ENCODE measurements at regions not wholly inside any gene's neighbourhood (a gene's known extent, or its start where the extent isn't known, plus 50 kb on each side); places are given as distances from the start of the nearest gene placed in this dataset.

DNA sequence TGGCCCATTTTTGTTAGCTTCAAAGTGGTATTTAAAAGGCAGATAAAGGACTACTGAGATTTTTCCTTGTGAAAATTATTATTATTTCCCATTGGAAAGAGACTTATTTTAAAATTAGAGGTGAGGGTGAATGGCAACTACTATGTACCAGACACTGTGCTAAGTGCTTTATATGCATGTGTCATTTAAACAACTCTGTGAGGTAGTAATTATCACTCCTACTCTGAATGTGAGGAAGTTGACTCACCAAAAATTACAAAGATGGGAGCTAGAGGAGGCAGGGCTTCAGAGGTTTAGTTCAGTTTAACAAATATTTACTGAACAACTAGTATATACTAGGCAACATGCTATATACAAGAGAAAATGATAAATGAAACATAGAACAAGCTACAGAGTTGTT lies 78.2 kb downstream of the MSL3 start:
- H3K36me3 ChIP-seq (ENCODE audit: control insufficient read depth, insufficient read depth, low read length) = no peaks in the 10 kb centered on the region
- H3K9ac ChIP-seq (ENCODE audit: insufficient read depth, low read length) = no peak overlapping the region
- no peaks in the 10 kb centered on the region for H3K4me1 ChIP-seq (ENCODE audit: control insufficient read depth, extremely low read depth, insufficient read depth, low read length)
- H3K4me3 ChIP-seq (replicated peaks in 1 of 4; ENCODE audit: control extremely low read depth in 1 of 4, insufficient read depth in 1 of 4, low read depth in 3 of 4, low read length in 4 of 4) = no peak overlapping the region
- H3K27ac ChIP-seq (ENCODE audit: insufficient read depth, low read length) = no peak overlapping the region
- H3K27me3 ChIP-seq (ENCODE audit: control insufficient read depth, insufficient read depth, low read length) = no peaks in the 10 kb centered on the region
- no peaks in the 10 kb centered on the region for H3K9me3 ChIP-seq (ENCODE audit: control insufficient read depth, insufficient read depth, low read depth, low read length)
- TF ChIP-seq, protein P1, sequence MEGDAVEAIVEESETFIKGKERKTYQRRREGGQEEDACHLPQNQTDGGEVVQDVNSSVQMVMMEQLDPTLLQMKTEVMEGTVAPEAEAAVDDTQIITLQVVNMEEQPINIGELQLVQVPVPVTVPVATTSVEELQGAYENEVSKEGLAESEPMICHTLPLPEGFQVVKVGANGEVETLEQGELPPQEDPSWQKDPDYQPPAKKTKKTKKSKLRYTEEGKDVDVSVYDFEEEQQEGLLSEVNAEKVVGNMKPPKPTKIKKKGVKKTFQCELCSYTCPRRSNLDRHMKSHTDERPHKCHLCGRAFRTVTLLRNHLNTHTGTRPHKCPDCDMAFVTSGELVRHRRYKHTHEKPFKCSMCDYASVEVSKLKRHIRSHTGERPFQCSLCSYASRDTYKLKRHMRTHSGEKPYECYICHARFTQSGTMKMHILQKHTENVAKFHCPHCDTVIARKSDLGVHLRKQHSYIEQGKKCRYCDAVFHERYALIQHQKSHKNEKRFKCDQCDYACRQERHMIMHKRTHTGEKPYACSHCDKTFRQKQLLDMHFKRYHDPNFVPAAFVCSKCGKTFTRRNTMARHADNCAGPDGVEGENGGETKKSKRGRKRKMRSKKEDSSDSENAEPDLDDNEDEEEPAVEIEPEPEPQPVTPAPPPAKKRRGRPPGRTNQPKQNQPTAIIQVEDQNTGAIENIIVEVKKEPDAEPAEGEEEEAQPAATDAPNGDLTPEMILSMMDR (conservative IDR thresholded peaks at IDR 0.05 in 1 of 2, IDR thresholded peaks at IDR 0.05 in 1 of 2; ENCODE audit: low read depth in 1 of 2, low read length in 2 of 2) = no peak
- no peak for TF ChIP-seq EZH2 (IDR thresholded peaks at IDR 0.05; ENCODE audit: low read length, missing control alignments)
- H3K4me2 ChIP-seq (ENCODE audit: extremely low read depth, insufficient read depth, low read length) = no peak overlapping the region
- no peak overlapping the region for H2AFZ ChIP-seq (ENCODE audit: low read length)
- no peak for DNase-seq (ENCODE audit: low read depth in 2 of 2)
- no peaks in the 10 kb centered on the region for H4K20me1 ChIP-seq (ENCODE audit: control insufficient read depth, extremely low read depth, insufficient read depth, low read length)
- H3K79me2 ChIP-seq (ENCODE audit: control insufficient read depth, insufficient read depth, low read length) = no peaks in the 10 kb centered on the region

DNA sequence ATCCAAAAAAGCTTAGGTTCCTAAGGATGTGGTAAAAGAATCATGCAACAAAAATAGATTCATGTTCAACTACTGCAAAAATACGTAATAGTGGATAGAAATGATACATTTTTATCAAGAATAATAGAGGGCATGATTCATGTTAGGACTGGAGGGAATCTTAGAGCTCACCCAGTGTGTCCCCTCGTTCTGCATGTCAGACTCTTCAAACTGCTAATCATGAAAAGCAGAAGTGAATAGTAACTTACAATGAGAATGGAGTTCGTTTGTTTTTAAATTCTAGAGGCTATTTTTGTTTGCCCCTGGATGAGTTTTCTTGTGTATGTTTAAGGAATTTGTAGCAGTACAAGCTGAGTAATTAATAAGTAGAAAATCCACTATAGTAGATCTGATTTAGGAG lies 79.4 kb downstream of the MSL3 start:
- Histone ChIP-seq H3K9me3 (ENCODE audit: control insufficient read depth, insufficient read depth, low read depth, low read length) (no peaks in the 10 kb centered on the region), H3K27me3 (ENCODE audit: control insufficient read depth, insufficient read depth, low read length) (no peaks in the 10 kb centered on the region), H3K4me1 (ENCODE audit: control insufficient read depth, extremely low read depth, insufficient read depth, low read length) (no peaks in the 10 kb centered on the region), H3K79me2 (ENCODE audit: control insufficient read depth, insufficient read depth, low read length) (no peaks in the 10 kb centered on the region), H3K4me2 (ENCODE audit: extremely low read depth, insufficient read depth, low read length) (no peak overlapping the region), H3K4me3 (replicated peaks in 1 of 4; ENCODE audit: control extremely low read depth in 1 of 4, insufficient read depth in 1 of 4, low read depth in 3 of 4, low read length in 4 of 4) (no peak overlapping the region), H3K9ac (ENCODE audit: insufficient read depth, low read length) (no peak overlapping the region), H3K36me3 (ENCODE audit: control insufficient read depth, insufficient read depth, low read length) (no peaks in the 10 kb centered on the region), H2AFZ (ENCODE audit: low read length) (no peak overlapping the region), H3K27ac (ENCODE audit: insufficient read depth, low read length) (no peak overlapping the region), H4K20me1 (ENCODE audit: control insufficient read depth, extremely low read depth, insufficient read depth, low read length) (no peaks in the 10 kb centered on the region)
- TF ChIP-seq, protein P1 (conservative IDR thresholded peaks at IDR 0.05 in 1 of 2, IDR thresholded peaks at IDR 0.05 in 1 of 2; ENCODE audit: low read depth in 1 of 2, low read length in 2 of 2) = no peak
- TF ChIP-seq EZH2 (IDR thresholded peaks at IDR 0.05; ENCODE audit: low read length, missing control alignments) = no peak
- DNase-seq (ENCODE audit: low read depth in 2 of 2) = no peak

DNA sequence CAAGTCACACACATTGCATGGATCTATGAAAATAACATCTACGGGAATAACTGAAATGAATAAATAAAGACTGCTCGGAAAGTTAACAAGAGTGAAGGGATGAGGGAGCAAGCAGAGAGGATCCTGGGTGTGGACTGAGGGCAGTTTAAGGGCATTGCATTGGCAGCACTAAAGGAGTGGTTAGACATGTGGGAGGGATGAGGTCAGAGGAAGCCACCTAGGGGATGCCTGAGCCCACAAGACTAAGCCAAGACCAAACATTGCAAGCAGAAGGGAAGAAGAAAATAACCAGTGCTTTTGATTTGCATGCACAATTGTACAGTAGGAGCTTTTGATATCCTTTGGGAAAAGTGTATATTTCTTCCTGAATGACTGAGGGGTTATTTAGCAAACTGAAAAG lies 106.1 kb downstream of the MSL3 start:
- TF ChIP-seq, protein P1 (conservative IDR thresholded peaks at IDR 0.05 in 1 of 2, IDR thresholded peaks at IDR 0.05 in 1 of 2; ENCODE audit: low read depth in 1 of 2, low read length in 2 of 2) = no peak
- no peak for TF ChIP-seq EZH2 (IDR thresholded peaks at IDR 0.05; ENCODE audit: low read length, missing control alignments)
- H3K9me3 ChIP-seq (ENCODE audit: control insufficient read depth, insufficient read depth, low read depth, low read length) = no peaks in the 10 kb centered on the region
- no peaks in the 10 kb centered on the region for H3K4me1 ChIP-seq (ENCODE audit: control insufficient read depth, extremely low read depth, insufficient read depth, low read length)
- H3K4me2 ChIP-seq (ENCODE audit: extremely low read depth, insufficient read depth, low read length) = no peak overlapping the region
- H3K79me2 ChIP-seq (ENCODE audit: control insufficient read depth, insufficient read depth, low read length) = no peaks in the 10 kb centered on the region
- no peaks in the 10 kb centered on the region for H3K36me3 ChIP-seq (ENCODE audit: control insufficient read depth, insufficient read depth, low read length)
- no peak overlapping the region for H3K9ac ChIP-seq (ENCODE audit: insufficient read depth, low read length)
- H3K27ac ChIP-seq (ENCODE audit: insufficient read depth, low read length) = no peak overlapping the region
- H4K20me1 ChIP-seq (ENCODE audit: control insufficient read depth, extremely low read depth, insufficient read depth, low read length) = no peaks in the 10 kb centered on the region
- no peaks in the 10 kb centered on the region for H3K27me3 ChIP-seq (ENCODE audit: control insufficient read depth, insufficient read depth, low read length)
- no peak overlapping the region for H3K4me3 ChIP-seq (replicated peaks in 1 of 4; ENCODE audit: control extremely low read depth in 1 of 4, insufficient read depth in 1 of 4, low read depth in 3 of 4, low read length in 4 of 4)
- DNase-seq (ENCODE audit: low read depth in 2 of 2) = no peak
- H2AFZ ChIP-seq (ENCODE audit: low read length) = no peak overlapping the region

Data from fibroblast of lung (primary cell).